C4-2B (cell line): ENCODE measurements at regions not wholly inside any gene's neighbourhood (a gene's known extent, or its start where the extent isn't known, plus 50 kb on each side); places are given as distances from the start of the nearest gene placed in this dataset.

Source experiments
- H3K27ac ChIP-seq: fragments of 450-650 bp; 2 replicates; pipeline ENCODE4 v1.5.1; 2017
- ZFX ChIP-seq: fragments of 450-650 bp; IDR thresholded peaks from 2 replicates; pipeline ENCODE4 v1.6.1; 2017
- TF ChIP-seq, protein P1 (sequence below): fragments of 450-650 bp; conservative IDR thresholded peaks from 2 replicates; pipeline ENCODE4 v1.5.1; 2017; ENCODE audit warnings: mild to moderate bottlenecking

DNA sequence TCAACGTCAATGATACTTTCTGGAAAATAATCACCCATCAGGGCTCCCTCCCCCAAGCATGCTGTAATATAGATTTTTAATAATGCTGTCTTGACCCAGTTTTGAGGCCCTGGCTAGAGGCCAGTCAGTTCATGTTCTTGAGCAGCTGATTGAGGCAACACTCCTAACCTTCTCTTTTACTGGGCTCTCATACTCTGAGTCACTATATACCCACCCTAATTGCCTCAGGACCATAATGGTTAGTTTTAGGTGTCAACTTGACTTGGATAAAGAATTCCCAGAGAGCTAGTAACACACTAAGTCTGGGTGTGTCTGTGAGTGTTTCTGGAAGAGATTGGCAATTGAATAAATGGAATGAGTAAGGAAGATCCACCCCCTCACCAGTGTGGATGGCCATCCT lies 527.0 kb upstream of the ATP2B1 start:
- no peak for TF ChIP-seq ZFX
- TF ChIP-seq, protein P1, sequence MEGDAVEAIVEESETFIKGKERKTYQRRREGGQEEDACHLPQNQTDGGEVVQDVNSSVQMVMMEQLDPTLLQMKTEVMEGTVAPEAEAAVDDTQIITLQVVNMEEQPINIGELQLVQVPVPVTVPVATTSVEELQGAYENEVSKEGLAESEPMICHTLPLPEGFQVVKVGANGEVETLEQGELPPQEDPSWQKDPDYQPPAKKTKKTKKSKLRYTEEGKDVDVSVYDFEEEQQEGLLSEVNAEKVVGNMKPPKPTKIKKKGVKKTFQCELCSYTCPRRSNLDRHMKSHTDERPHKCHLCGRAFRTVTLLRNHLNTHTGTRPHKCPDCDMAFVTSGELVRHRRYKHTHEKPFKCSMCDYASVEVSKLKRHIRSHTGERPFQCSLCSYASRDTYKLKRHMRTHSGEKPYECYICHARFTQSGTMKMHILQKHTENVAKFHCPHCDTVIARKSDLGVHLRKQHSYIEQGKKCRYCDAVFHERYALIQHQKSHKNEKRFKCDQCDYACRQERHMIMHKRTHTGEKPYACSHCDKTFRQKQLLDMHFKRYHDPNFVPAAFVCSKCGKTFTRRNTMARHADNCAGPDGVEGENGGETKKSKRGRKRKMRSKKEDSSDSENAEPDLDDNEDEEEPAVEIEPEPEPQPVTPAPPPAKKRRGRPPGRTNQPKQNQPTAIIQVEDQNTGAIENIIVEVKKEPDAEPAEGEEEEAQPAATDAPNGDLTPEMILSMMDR, result no peak
- H3K27ac ChIP-seq, result no peak overlapping the region

DNA sequence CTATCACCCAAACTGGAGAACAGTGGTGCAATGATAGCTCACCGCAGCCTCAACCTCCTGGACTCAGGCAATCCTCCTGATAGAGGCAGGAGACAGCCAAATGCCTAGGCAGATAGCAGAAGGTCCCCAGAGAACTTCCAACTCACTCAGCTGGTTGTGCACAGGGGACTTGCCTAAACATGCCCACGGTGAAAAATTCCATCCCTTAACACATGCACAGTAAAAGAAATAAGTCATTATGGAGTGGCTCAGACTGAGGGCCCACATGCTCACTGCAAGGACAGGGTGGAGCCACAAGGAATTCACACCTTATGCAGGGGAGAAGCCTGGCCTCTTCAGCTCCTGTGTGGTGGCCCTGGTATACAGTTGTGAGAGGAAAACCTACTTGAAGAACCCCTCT lies 525.8 kb upstream of the ATP2B1 start:
- no peak overlapping the region for H3K27ac ChIP-seq
- no peak for TF ChIP-seq ZFX
- TF ChIP-seq, protein P1, result no peak

DNA sequence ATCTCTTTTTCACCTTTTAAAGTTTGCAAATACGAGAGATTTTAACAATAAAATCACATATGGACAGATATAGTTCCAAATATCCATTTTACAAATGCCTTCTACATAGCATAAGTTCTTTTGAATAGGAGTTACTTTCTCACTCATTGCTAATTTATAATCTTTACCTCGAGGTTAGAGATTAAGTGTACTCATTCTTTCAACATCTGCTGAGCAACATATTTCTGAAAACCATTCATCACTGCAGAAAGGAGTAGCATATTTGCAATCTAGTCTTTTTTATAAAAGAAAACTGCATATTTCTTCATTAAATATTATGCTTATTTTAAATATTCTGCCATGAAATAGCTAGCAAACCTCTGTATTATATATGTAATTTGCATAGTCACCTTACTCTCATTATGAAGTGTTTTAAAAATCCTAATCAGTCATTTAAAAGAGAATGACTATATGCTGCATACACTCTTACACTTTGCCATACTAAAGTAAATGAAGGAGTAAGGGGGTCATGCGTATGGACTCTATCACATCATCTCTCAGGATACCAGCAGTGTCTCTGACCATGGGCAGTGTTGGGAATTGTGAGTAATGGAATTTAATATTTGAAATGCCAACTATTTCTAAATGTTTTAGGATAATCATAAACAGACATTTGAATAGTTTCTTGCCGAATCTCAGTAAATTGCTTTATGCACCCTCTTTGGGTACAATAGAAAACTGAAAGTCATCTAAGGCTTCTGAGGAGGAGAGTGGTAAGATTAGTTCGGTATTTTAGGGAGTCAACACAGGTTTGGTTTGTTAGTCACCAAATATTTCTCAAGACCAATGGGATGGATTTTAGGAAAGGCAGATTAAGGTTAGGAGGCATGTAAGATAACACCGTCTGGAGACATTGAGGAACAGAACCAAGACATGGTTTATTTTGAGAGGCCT lies 524.8 kb upstream of the ATP2B1 start:
- H3K27ac ChIP-seq, result no peak overlapping the region
- no peak for TF ChIP-seq ZFX
- TF ChIP-seq, protein P1, result no peak

DNA sequence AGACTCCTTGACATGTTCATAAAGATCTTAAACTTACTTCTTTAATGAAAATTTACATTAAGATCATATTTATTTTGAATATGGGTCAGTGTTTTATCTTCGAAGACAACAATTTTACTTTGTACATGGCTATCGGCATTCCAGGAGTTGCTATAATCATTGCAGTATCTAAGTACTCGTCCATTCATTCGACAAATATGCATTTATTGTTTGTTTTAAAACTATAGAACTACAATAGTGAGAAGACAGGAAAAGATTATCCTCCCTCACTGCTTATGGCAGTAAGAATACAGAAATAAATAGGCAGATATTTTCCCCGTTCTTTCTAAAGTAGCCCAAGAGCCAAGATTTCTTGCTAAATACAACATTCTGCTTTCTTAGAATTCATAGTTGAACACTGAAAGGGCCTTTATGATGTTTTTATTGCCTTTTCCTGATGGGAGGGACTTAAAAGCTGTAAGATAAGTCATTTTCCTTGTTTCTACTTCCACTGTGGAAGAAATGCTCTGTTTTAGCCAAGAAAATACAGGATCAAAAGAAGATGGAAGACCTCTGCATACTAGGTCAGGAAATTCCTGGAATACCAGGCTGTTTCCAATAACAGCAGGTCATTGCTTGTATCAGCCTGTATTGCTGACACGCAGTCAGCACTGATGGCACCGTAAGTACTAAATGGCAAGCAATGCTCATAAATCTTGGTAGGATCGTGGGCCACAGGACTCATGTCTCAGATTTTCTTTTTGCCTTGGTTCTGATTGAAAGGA lies 521.0 kb upstream of the ATP2B1 start:
- no peak overlapping the region for H3K27ac ChIP-seq
- TF ChIP-seq ZFX, result no peak
- TF ChIP-seq, protein P1, result no peak

DNA sequence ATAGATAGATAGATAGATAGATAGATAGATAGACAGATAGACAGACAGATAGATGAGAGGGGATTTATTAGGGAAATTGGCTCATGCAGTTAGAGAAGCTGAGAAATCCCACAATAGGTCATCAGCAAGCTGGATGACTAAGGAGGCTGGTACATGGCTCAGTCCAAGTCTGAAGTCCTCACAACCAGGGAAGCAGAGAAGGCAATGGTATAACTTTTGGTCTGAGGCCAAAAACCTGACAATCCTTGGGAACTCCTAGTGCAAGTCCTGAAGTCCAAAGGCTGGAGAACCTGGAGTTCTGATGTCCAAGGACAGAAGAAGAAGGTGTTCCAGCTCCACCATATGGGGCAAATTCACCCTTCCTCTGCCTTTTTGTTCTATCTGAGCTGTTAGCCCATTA lies 517.6 kb upstream of the ATP2B1 start:
- H3K27ac ChIP-seq, result no peak overlapping the region
- TF ChIP-seq ZFX, result no peak
- TF ChIP-seq, protein P1, result no peak

DNA sequence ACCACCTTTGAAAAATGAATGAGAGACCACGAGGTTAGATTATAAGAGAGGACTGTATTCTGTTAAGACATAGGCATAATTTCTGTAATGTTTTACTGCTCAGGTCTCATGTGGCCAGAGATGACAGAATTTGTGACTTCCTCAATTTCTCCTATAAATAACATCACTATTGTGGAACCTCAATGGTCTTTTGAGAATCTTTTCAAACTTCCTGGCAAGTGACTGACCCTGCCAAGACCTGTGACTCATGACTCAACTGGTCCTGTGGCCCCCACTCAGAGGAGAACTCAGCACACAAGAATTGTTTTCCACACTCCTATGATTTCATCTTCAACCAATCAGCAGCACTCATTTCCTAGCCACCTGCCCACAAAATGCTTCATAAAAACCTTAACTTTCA lies 508.2 kb upstream of the ATP2B1 start:
- H3K27ac ChIP-seq, result no peak overlapping the region
- no peak for TF ChIP-seq ZFX
- TF ChIP-seq, protein P1, result no peak

DNA sequence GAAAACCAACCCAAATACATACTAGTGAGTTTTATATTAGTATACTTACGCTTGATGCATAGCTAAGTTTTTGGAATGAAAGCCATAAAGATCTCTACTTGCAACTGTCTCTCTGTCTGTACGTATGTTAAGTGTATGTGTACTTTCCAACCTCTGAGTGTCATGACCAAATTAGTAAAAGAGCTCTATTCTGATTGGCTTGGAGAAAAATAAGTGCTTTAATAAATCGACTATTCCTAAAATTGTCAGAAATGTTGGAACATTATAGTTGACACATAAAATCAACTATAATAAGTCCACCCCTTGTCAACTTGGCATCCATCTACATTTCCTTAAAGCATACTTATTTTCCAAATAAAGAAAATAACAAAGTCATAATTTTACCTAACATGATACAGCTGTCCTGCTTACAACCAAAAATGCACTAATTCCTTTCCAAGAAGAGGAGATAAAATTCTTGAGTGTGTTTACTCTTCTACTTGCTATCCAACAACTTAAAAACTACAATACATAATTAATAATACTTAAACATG lies 507.4 kb upstream of the ATP2B1 start:
- no peak overlapping the region for H3K27ac ChIP-seq
- no peak for TF ChIP-seq ZFX
- TF ChIP-seq, protein P1, result no peak
